ENCODE measurements at regions not wholly inside any gene's neighbourhood (a gene's known extent, or its start where the extent isn't known, plus 50 kb on each side); places are given as distances from the start of the nearest gene placed in this dataset.

DNA sequence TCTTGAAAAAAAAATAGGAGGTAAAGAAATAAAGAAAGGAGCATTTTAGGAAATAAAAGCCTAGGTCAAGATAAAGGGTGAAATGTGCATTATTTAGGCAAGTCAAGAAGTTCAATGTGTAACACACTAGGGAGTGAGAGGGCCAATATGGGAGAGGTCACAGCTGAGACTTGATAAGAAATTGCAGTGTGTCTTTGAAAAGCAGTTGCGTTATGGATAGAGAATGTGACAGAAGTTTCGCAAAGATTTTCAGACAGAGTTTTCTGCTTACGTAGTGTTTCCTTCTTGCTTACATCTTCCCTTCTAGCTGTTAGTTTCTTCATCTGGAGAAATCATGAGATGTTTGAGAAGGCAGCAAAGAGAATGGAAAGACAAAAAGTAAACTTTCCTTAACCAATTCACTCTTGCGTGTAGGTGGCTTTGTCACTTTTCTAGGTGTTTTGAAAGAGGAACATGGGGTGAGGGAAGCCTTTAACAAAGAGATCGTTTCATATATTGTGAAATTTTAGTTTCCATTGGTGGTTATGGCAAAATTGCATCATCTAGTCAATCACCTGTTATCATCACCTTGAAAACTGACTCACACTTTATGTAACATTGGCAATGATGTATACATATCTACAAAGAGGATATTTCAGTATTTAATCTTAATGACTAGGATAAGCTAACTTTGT is 975.5 kb downstream of the OLFM4 start:
- WGBS, 2 donors: 69 to 88% methylated on average over 5 of the region's 5 CpGs
- no peaks in the 10 kb centered on the region for H3K36me3 ChIP-seq
- no peaks in the 10 kb centered on the region for H3K27me3 ChIP-seq
- no peak for TF ChIP-seq POLR2A (IDR thresholded peaks at IDR 0.05)
- no peak for TF ChIP-seq EP300 (IDR thresholded peaks at IDR 0.05)
- TF ChIP-seq, protein P1, sequence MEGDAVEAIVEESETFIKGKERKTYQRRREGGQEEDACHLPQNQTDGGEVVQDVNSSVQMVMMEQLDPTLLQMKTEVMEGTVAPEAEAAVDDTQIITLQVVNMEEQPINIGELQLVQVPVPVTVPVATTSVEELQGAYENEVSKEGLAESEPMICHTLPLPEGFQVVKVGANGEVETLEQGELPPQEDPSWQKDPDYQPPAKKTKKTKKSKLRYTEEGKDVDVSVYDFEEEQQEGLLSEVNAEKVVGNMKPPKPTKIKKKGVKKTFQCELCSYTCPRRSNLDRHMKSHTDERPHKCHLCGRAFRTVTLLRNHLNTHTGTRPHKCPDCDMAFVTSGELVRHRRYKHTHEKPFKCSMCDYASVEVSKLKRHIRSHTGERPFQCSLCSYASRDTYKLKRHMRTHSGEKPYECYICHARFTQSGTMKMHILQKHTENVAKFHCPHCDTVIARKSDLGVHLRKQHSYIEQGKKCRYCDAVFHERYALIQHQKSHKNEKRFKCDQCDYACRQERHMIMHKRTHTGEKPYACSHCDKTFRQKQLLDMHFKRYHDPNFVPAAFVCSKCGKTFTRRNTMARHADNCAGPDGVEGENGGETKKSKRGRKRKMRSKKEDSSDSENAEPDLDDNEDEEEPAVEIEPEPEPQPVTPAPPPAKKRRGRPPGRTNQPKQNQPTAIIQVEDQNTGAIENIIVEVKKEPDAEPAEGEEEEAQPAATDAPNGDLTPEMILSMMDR (IDR thresholded peaks at IDR 0.05): no peak
- DNase-seq (ENCODE audit: low spot score in 2 of 2): no peak
- H3K4me3 ChIP-seq: no peak overlapping the region
- H3K4me1 ChIP-seq: no peaks in the 10 kb centered on the region
- H3K27ac ChIP-seq: no peak overlapping the region
- H3K9me3 ChIP-seq: no peaks in the 10 kb centered on the region

- no peak for TF ChIP-seq POLR2A (IDR thresholded peaks at IDR 0.05)
- no peak for TF ChIP-seq EP300 (IDR thresholded peaks at IDR 0.05)
- TF ChIP-seq, protein P1 (IDR thresholded peaks at IDR 0.05): no peak
- Histone ChIP-seq H3K27me3 (no peaks in the 10 kb centered on the region), H3K36me3 (no peaks in the 10 kb centered on the region), H3K27ac (no peak overlapping the region), H3K4me1 (no peaks in the 10 kb centered on the region), H3K4me3 (no peak overlapping the region), H3K9me3 (no peaks in the 10 kb centered on the region)
- 84 to 87% methylated on average over 1 of the region's 1 CpG for WGBS, 2 donors
- DNase-seq (ENCODE audit: low spot score in 2 of 2): no peak
Observed at GRCh38 chr13:54016542-54016941, 987.9 kb downstream of the OLFM4 start.

- Histone ChIP-seq H3K4me1 (no peaks in the 10 kb centered on the region), H3K27me3 (no peaks in the 10 kb centered on the region), H3K4me3 (no peak overlapping the region), H3K9me3 (no peaks in the 10 kb centered on the region), H3K36me3 (no peaks in the 10 kb centered on the region), H3K27ac (no peak overlapping the region)
- TF ChIP-seq, protein P1 (IDR thresholded peaks at IDR 0.05): no peak
- no peak for TF ChIP-seq EP300 (IDR thresholded peaks at IDR 0.05)
- TF ChIP-seq POLR2A (IDR thresholded peaks at IDR 0.05): no peak
- no peak for DNase-seq (ENCODE audit: low spot score in 2 of 2)
- 64 to 84% methylated on average over 3 of the region's 3 CpGs for WGBS, 2 donors
Observed at GRCh38 chr13:54018485-54018884, 989.9 kb downstream of the OLFM4 start.

GRCh38 chr13:54029226-54029625 is 1000.6 kb downstream of the OLFM4 start:
- Histone ChIP-seq H3K9me3 (peaks cover 0 to 23% (median 0%) of the 10 kb centered on the region in 4 donors), H3K27me3 (no peaks in the 10 kb centered on the region), H3K4me1 (no peaks in the 10 kb centered on the region), H3K4me3 (no peak overlapping the region), H3K36me3 (no peaks in the 10 kb centered on the region), H3K27ac (no peak overlapping the region)
- DNase-seq (ENCODE audit: low spot score in 2 of 2): no peak
- TF ChIP-seq, protein P1 (IDR thresholded peaks at IDR 0.05): no peak
- TF ChIP-seq EP300 (IDR thresholded peaks at IDR 0.05) (no peak), POLR2A (IDR thresholded peaks at IDR 0.05) (no peak)
- 45 to 67% methylated on average over 1 of the region's 1 CpG for WGBS, 2 donors

- Histone ChIP-seq H3K4me3 (no peak overlapping the region), H3K27me3 (no peaks in the 10 kb centered on the region), H3K9me3 (peaks cover 0 to 21% (median 0%) of the 10 kb centered on the region in 4 donors), H3K27ac (no peak overlapping the region), H3K36me3 (no peaks in the 10 kb centered on the region), H3K4me1 (no peaks in the 10 kb centered on the region)
- WGBS, 2 donors: 45 to 58% methylated on average over 4 of the region's 4 CpGs
- TF ChIP-seq EP300 (IDR thresholded peaks at IDR 0.05) (no peak), POLR2A (IDR thresholded peaks at IDR 0.05) (no peak)
- TF ChIP-seq, protein P1 (IDR thresholded peaks at IDR 0.05): no peak
- no peak for DNase-seq (ENCODE audit: low spot score in 2 of 2)
Observed at GRCh38 chr13:54029720-54030119, 1001.1 kb downstream of the OLFM4 start.

Data from tibial nerve (tissue), 4 donors.